ENCODE measurements at regions not wholly inside any gene's neighbourhood (a gene's known extent, or its start where the extent isn't known, plus 50 kb on each side); places are given as distances from the start of the nearest gene placed in this dataset.

DNA sequence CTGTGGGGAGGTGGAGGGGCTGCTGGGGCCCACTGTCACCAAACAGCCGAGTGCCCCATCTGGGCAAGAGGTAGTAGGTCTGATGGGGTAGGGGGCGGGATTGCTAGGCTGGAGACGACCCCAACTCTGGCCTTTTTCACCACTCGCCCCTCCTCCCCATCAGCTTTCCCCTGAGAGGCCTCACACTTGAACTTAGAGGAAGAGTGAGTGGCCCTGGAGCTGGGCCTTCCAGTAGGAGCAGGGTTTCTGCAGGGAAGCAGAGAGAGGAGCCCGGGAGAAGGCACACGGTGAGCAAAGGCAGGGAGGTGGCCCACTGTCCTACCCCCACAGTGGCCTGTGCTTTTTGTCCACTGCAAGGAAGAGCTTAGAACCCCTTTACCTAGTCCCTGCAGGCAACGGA lies 111.9 kb upstream of the WNT4 start:
- intact Hi-C loops (cut with DNase I; ENCODE audit: low total_unique reads): no loop called here
- no peak for TF ChIP-seq POLR2A (IDR thresholded peaks at IDR 0.05)
- TF ChIP-seq, protein P1, sequence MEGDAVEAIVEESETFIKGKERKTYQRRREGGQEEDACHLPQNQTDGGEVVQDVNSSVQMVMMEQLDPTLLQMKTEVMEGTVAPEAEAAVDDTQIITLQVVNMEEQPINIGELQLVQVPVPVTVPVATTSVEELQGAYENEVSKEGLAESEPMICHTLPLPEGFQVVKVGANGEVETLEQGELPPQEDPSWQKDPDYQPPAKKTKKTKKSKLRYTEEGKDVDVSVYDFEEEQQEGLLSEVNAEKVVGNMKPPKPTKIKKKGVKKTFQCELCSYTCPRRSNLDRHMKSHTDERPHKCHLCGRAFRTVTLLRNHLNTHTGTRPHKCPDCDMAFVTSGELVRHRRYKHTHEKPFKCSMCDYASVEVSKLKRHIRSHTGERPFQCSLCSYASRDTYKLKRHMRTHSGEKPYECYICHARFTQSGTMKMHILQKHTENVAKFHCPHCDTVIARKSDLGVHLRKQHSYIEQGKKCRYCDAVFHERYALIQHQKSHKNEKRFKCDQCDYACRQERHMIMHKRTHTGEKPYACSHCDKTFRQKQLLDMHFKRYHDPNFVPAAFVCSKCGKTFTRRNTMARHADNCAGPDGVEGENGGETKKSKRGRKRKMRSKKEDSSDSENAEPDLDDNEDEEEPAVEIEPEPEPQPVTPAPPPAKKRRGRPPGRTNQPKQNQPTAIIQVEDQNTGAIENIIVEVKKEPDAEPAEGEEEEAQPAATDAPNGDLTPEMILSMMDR (IDR thresholded peaks at IDR 0.05): no peak
- no peak overlapping the region for H3K4me3 ChIP-seq (ENCODE audit: low read depth, poor library complexity, severe bottlenecking)
- WGBS, 2 donors: 74 to 84% methylated on average over 7 of the region's 7 CpGs
- no peak for DNase-seq (ENCODE audit: low spot score in 2 of 2)

DNA sequence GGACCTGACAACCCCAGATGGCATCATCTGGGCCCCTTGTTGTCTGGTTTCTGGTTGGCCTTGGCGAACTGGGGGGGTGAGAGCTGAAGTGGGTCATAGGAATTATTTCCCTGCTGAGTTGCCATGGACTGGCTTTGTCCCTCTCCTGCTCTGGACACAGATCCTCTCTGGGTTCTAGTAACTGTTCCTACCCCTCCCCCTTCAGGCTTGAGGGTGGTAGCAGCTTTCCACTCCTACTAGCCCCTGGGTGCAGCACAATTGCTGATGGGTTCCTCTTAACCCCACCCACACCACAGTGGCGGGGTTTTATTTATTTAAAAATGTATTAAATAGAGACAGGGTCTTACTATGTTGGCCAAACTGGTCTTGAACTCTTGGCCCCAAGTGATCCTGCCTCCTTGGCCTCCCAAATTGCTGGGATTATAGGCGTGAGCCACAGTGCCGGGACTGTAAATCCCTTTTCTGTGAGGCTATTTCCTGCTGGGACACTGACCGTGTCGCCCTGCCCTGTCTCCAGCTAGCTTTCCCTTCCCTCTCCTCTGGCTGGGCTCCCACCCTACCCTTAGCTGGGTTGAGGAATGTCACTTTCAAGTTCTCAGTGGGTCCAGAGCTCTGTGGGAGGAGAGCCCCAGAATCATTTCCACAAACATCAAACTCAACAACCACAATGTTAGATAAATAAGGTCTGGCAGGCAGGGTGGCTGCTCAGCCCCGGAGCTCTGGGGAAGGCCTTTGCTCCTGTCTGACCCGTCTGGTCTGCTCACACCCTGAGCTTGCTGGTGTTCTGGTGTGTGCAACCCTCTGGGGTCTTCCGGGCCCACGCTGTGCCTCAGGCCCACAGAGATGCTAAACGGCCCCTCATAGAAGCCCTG lies 112.7 kb upstream of the WNT4 start:
- TF ChIP-seq, protein P1 (IDR thresholded peaks at IDR 0.05): no peak
- no peak for TF ChIP-seq POLR2A (IDR thresholded peaks at IDR 0.05)
- 80 to 90% methylated on average over 11 of the region's 11 CpGs for WGBS, 2 donors
- H3K4me3 ChIP-seq (ENCODE audit: low read depth, poor library complexity, severe bottlenecking): no peak overlapping the region
- no peak for DNase-seq (ENCODE audit: low spot score in 2 of 2)
- intact Hi-C loops (cut with DNase I; ENCODE audit: low total_unique reads): no loop called here

DNA sequence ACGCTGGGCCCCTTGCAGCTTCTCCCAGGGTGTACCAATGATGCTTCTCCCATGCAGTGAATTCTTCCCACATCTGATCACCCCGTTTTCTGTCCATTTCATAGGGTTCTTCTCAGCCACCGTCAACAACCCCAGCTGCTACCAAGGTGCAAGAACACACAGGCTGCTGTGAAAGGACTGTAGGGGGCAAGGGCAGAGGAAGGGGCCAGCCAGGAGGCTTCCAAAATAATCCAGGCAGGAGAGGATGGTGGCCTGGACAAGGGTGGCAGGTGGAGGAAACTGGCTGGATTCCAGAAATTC lies 113.3 kb upstream of the WNT4 start:
- DNase-seq (ENCODE audit: low spot score in 2 of 2): no peak
- intact Hi-C loops (cut with DNase I; ENCODE audit: low total_unique reads): no loop called here
- TF ChIP-seq POLR2A (IDR thresholded peaks at IDR 0.05): no peak
- TF ChIP-seq, protein P1 (IDR thresholded peaks at IDR 0.05): no peak
- H3K4me3 ChIP-seq (ENCODE audit: low read depth, poor library complexity, severe bottlenecking): no peak overlapping the region
- 90 to 98% methylated on average over 3 of the region's 3 CpGs for WGBS, 2 donors

DNA sequence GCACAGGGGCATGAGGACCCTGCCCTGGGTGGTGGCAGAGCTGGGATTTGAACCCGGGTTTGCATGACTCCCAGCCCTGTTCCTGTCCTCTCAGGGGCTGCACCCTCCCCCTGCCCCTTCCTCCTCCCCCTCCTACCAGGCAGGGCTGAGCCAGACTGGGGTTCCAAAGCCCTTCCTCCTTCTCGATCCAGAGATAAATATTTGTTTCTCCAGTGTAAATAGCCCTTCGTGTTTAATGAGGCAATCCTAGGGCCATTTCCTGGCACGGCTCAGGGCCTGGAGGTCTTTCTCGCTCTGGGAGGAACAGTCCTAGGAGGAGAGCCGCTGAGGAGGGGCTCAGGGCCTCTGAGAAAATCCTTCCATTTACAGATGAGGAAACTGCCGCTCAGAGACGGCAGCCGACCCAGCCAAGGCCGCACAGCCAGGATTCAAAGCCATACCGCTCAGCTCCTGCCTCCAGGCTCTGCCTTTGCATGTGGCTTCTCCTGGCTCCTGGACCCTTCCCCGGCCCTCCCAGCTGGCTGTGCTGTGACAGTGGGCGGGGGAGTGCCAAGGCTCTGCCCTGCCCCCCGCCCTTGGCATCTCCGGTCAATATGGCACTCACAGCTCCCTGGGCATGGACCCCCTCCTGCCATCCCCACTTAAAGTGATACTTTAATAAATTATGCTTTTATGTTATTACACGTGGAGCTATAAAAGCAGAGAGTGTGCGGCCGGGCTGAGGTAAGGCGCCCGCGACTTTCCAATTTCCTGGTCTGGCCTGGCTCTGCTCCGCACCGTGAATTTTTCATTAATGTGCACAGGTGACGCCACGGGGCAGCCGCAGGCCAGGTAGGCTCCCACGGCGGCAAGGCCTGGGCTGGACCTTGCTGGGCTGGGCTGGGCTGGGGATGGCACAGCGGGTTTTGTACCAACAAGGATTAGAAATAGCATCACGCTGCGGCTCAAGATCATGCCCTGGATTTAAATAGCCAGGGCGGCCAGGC lies 114.7 kb upstream of the WNT4 start:
- no peak for DNase-seq (ENCODE audit: low spot score in 2 of 2)
- TF ChIP-seq, protein P1 (IDR thresholded peaks at IDR 0.05): no peak
- no peak for TF ChIP-seq POLR2A (IDR thresholded peaks at IDR 0.05)
- no peak overlapping the region for H3K4me3 ChIP-seq (ENCODE audit: low read depth, poor library complexity, severe bottlenecking)
- 71 to 74% methylated on average over 32 of the region's 32 CpGs for WGBS, 2 donors
- intact Hi-C loops (cut with DNase I; ENCODE audit: low total_unique reads): no loop called here

DNA sequence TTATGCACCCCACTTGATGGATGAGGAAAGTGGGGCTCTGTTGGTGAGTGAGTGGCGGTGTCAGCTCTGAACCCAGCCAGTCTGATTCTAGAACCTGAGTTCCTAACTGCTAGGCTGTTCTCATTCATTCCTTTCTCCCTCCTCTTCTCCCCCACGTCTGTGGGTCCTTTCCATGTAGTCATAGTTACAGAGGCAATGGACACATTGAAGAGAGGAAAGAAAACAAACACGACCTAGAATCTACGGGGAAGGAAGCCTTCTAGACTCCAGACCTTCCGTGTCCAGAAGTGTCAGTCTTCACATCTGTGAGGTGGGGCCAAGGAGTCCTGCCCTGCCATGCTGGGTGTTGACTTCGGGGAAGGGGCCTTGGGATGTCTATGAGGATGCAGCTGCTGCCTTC lies 115.8 kb upstream of the WNT4 start:
- no peak for DNase-seq (ENCODE audit: low spot score in 2 of 2)
- TF ChIP-seq, protein P1 (IDR thresholded peaks at IDR 0.05): no peak
- TF ChIP-seq POLR2A (IDR thresholded peaks at IDR 0.05): no peak
- intact Hi-C loops (cut with DNase I; ENCODE audit: low total_unique reads): no loop called here
- 70 to 79% methylated on average over 6 of the region's 6 CpGs for WGBS, 2 donors
- H3K4me3 ChIP-seq (ENCODE audit: low read depth, poor library complexity, severe bottlenecking): no peak overlapping the region
